HUES48 (cell line): ENCODE measurements at regions not wholly inside any gene's neighbourhood (a gene's known extent, or its start where the extent isn't known, plus 50 kb on each side); places are given as distances from the start of the nearest gene placed in this dataset.
"Not testable (repeated sequence)": the region's sequence is repeated elsewhere in the genome, so short reads cannot be mapped to it uniquely, and the experiment has no call there.

Experiments used
- H3K27ac ChIP-seq: one replicate; pipeline ENCODE4 v1.7.0; 2013; ENCODE audit warnings: low read depth, low read length, inconsistent platforms
- H3K27me3 ChIP-seq: 2 replicates; pipeline ENCODE4 v1.6.1; 2013; ENCODE audit warnings: mild to moderate bottlenecking, low read length; ENCODE audit not compliant: control insufficient read depth, insufficient read depth
- H3K36me3 ChIP-seq: 2 replicates; pipeline ENCODE4 v1.6.1; 2013; ENCODE audit warnings: low read length; ENCODE audit not compliant: control insufficient read depth, insufficient read depth
- H3K4me1 ChIP-seq: 2 replicates; pipeline ENCODE4 v1.6.1; 2013; ENCODE audit warnings: mild to moderate bottlenecking, low read length; ENCODE audit not compliant: control insufficient read depth, insufficient read depth
- H3K4me3 ChIP-seq: 2 replicates; pipeline ENCODE4 v1.5.1; 2013; ENCODE audit warnings: mild to moderate bottlenecking, low read depth, low read length
- H3K9ac ChIP-seq: 2 replicates; pipeline ENCODE4 v1.6.1; 2013; ENCODE audit warnings: mild to moderate bottlenecking, low read depth, low read length, moderate library complexity
- H3K9me3 ChIP-seq: 2 replicates; pipeline ENCODE4 v1.6.1; 2013; ENCODE audit warnings: low read length; ENCODE audit not compliant: control insufficient read depth, insufficient read depth

GRCh38 chr9:113724202-113724601 is 151.9 kb upstream of the ZNF618 start:
- H3K9ac ChIP-seq, result no peak overlapping the region
- H3K4me3 ChIP-seq, result no peak overlapping the region
- peaks cover 1% of the 10 kb centered on the region for H3K9me3 ChIP-seq
- no peaks in the 10 kb centered on the region for H3K36me3 ChIP-seq
- H3K4me1 ChIP-seq, result peaks cover 16% of the 10 kb centered on the region
- H3K27me3 ChIP-seq, result peaks cover 10% of the 10 kb centered on the region; the same call in 1 of the 2 replicates
- no peak overlapping the region for H3K27ac ChIP-seq

- Histone ChIP-seq H3K4me1 (no peaks in the 10 kb centered on the region), H3K9ac (no peak overlapping the region), H3K4me3 (no peak overlapping the region), H3K9me3 (peaks cover 17% of the 10 kb centered on the region), H3K36me3 (no peaks in the 10 kb centered on the region), H3K27me3 (no peaks in the 10 kb centered on the region), H3K27ac (no peak overlapping the region)
Observed at GRCh38 chr9:113728989-113729388, 147.1 kb upstream of the ZNF618 start.

GRCh38 chr9:113734826-113735225 is 141.3 kb upstream of the ZNF618 start:
- 0 out of 2 replicates have a peak, but pooled peaks cover 3% of the 10 kb centered on the region for H3K4me1 ChIP-seq
- no peaks in the 10 kb centered on the region for H3K36me3 ChIP-seq
- H3K9ac ChIP-seq, result no peak overlapping the region

DNA sequence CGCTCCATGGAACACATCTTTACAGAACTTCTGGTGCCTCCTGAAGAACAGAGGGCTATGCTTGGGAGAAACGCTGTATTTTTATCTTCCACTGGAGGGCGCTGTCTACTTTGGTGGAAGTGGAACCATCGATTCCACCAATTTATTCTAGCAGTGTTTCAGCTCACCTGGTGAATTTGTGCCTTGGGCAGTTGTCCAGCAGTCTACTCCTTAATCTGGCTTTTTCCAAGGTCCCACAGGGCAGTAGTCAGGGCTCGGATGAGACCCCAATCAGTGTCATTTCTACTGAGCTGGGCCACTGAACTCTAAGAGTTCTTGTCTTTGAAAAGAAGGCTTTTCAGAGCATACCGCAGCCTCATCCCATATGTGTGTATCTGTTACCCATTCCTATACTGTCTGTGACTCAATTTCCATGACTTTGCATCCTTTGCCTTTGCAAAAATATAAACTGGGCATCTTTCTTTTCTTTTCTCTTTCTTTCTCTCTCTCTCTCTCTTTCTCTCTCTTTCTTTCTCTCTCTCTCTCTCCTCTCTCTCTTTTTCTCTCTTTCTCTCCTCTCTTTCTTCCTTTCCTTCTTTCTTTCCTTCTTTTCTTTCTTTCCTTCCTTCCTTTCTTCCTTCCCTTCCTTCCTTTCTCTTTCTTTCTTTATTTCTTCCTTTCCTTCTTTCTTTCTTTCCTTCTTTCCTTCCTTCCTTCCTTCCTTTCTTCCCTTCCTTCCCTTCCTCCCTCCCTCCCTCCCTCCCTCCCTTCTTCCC is 138.4 kb upstream of the ZNF618 start:
- no peak overlapping the region for H3K4me3 ChIP-seq
- H3K27me3 ChIP-seq, result no peaks in the 10 kb centered on the region
- H3K36me3 ChIP-seq, result no peaks in the 10 kb centered on the region
- H3K9me3 ChIP-seq, result peaks cover 4% of the 10 kb centered on the region; the same call in 1 of the 2 replicates
- H3K9ac ChIP-seq, result no peak overlapping the region
- H3K4me1 ChIP-seq, result peaks cover 7% of the 10 kb centered on the region; the same call in 1 of the 2 replicates
- no peak overlapping the region for H3K27ac ChIP-seq

More at GRCh38 chr9:113734826-113735225, 141.3 kb upstream of the ZNF618 start:
- no peak overlapping the region for H3K4me3 ChIP-seq
- no peaks in the 10 kb centered on the region for H3K27me3 ChIP-seq
- peaks cover 12% of the 10 kb centered on the region; the same call in 1 of the 2 replicates for H3K9me3 ChIP-seq
- H3K27ac ChIP-seq, result no peak overlapping the region

GRCh38 chr9:113738496-113738892 is 137.6 kb upstream of the ZNF618 start:
- H3K4me3 ChIP-seq, result no peak overlapping the region
- no peaks in the 10 kb centered on the region for H3K9me3 ChIP-seq
- peaks cover 8% of the 10 kb centered on the region; the same call in 1 of the 2 replicates for H3K4me1 ChIP-seq
- H3K9ac ChIP-seq, result no peak overlapping the region
- no peaks in the 10 kb centered on the region for H3K27me3 ChIP-seq
- no peak overlapping the region for H3K27ac ChIP-seq
- H3K36me3 ChIP-seq, result no peaks in the 10 kb centered on the region

DNA sequence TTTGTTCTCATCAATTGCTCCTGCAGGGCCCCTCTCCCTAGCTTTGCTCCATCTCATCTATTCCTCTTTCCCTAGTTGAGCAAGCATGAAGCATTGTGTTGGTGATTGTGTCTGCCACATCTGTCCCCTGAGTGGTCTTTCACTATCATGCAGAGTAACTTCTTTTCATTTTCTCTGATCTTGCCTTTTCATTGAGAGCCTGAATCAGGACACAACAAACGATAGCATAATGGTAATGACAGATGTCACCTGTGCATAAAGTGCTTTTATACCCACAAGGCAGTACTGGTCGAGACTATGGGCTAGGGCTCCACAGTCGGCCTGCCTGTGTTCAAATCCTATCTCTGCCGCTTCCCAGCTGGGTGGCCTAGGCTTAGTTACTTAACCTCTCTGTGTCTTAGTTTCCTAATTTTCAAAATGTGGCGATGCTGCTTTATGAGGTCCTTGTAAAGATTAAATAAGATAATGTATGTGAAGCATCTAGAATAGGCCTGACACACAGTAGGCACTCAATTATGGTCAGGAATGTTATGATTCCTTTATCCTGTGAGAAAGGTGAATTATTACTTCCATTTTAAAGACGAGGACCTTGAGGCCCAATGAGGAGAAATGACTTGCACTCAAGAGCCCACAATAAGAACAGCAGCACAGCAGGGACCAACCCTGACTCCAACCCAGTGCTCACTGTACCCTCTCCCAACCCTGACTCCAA is 137.1 kb upstream of the ZNF618 start:
- Histone ChIP-seq H3K4me3 (no peak overlapping the region), H3K27ac (no peak overlapping the region), H3K36me3 (no peaks in the 10 kb centered on the region), H3K4me1 (peaks cover 8% of the 10 kb centered on the region; the same call in 1 of the 2 replicates), H3K9me3 (no peaks in the 10 kb centered on the region), H3K27me3 (no peaks in the 10 kb centered on the region), H3K9ac (no peak overlapping the region)

DNA sequence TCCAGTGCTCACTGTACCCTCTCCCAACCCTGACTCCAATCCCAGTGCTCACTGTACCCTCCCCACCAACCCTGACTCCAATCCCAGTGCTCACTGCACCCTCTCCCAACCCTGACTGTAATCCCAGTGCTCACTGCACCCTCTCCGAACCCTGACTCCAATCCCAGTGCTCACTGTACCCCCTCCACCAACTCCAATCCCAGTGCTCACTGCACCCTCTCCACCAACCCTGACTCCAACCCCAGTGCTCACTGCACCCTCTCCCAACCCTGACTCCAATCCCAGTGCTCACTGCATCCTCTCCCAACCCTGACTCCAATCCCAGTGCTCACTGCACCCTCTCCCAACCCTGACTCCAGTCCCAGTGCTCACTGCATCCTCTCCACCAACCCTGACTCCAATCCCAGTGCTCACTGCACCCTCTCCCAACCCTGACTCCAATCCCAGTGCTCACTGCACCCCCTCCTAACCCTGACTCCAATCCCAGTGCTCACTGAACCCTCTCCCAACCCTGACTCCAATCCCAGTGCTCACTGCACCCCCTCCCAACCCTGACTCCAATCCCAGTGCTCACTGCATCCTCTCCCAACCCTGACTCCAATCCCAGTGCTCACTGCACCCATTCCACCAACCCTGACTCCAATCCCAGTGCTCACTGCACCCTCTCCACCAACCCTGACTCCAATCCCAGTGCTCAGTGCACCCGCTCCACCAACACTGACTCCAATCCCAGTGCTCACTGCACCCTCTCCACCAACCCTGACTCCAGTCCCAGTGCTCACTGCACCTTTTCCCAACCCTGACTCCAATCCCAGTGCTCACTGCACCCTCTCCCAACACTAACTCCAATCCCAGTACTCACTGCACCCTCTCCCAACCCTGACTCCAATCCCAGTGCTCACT is 136.3 kb upstream of the ZNF618 start:
- not testable (repeated sequence) for H3K4me3 ChIP-seq, H3K36me3 ChIP-seq, H3K9me3 ChIP-seq, H3K27ac ChIP-seq, H3K4me1 ChIP-seq, H3K9ac ChIP-seq, H3K27me3 ChIP-seq

GRCh38 chr9:113740508-113741500 is 135.3 kb upstream of the ZNF618 start:
- H3K27ac ChIP-seq, H3K27me3 ChIP-seq, H3K4me1 ChIP-seq, H3K36me3 ChIP-seq, H3K4me3 ChIP-seq, H3K9ac ChIP-seq, H3K9me3 ChIP-seq: not testable (repeated sequence)

DNA sequence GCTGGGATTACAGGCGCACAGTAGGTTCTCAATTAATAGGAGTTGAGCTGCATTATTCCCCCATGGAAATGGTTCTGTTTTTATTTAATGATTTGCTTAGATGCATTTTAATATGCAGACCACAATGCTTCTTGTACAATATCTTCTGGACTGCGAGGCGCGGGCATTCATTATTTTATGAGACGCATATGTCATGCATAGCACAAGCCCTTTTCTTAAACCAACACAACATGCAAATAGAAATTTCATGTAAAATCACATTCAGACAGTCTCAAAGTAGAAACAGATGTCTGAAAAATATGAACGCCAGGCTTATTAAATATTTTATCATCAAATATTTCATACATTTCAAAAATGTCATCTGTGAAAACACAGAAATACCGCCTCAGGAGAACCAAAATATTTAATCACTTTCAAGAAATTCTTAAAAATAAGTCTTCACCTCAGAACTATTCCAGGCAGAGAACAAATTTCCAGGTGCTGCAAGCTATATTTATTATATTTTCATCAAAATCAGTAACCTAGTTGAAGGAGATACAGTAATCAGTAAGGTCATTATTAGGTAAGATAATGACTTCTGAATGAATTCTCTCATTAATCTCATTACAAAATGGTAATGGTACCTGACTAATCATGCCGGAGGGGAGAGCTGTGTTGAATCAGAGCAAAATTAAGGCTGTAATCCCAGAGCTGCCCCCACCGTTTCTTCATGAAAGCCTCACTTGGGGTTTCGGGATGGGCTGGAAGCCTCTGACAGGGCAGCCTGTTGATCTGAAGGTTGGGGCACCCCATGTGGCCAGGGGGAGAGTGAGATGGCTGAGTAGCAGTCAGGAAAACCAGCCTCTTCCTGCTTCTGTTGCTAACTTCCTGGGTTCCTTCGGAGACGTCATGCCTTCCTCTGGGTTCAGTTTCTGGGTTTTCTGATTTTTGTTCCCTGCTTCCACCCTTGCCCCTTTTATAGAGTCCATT is 133.9 kb upstream of the ZNF618 start:
- Histone ChIP-seq H3K4me1 (peaks cover 8% of the 10 kb centered on the region; the same call in 1 of the 2 replicates), H3K9me3 (no peaks in the 10 kb centered on the region), H3K9ac (no peak overlapping the region), H3K27ac (no peak overlapping the region), H3K4me3 (no peak overlapping the region), H3K36me3 (no peaks in the 10 kb centered on the region), H3K27me3 (no peaks in the 10 kb centered on the region)
